GM21381 (cell line): ENCODE measurements at regions not wholly inside any gene's neighbourhood (a gene's known extent, or its start where the extent isn't known, plus 50 kb on each side); places are given as distances from the start of the nearest gene placed in this dataset.

Source experiments
- ATAC-seq: cut with Tn5 transposase; IDR thresholded peaks from one replicate; pipeline ENCODE4 v1.9.1; 2021; ENCODE audit warnings: mild to moderate bottlenecking, moderate library complexity; ENCODE audit not compliant: unreplicated experiment

DNA sequence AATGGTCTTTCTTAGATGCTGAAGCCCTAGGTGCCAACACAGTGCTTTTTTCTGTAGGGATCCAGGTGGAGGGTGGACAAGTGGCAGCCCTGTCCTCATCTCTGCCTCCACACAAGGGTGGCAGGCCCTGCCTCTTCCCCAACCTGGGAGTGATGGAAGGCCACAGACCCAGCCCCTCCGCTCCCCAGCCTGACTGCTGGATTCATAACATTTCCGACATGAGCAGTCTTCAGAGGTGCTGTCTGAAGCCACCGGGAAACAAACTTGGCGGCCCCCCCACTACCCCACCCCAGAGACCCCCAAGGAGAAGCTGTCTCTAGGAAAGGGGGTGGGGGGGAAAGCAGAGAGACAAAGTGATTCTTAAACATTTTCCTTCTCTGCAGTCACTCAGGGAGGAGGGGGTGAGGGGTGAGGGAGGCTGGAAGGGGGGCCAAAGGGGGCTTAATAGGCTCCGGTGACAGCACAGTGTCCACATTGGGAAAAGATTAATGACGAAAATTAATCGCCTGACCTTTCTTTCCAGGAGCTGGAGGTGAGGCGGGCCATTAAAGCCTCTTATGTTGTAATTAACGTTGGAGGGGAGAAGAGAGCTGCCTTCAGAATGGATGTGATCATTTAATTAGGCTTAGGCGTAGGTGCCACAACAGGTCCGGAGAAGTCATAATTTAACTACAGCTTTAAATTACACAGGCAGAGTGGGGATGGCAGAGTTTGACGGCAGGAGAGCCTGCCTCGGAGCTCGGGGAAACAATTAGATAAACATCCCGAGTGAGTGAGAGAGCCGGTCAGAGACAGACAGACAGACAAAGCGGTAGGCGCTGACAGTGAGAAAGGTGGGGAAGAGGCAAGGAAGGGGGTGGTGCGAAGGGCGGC is 76.8 kb upstream of the FOXP4 start:
- ATAC-seq = no peak

DNA sequence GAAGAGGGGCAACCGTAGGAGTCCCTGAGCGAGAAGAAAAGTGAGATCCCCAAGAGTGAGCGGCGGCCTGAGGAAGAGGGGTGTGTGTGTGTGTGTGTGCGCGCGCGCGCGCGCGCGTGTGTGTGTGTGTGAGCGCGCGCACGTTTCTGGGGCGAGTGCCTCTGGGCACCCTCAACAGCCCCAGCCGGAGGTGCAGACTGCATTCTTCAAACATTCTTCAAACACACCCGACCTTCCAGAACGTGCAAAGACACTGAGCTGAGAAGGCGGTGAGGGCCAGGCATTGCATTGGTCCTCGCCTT is 76.2 kb upstream of the FOXP4 start:
- ATAC-seq = no peak

DNA sequence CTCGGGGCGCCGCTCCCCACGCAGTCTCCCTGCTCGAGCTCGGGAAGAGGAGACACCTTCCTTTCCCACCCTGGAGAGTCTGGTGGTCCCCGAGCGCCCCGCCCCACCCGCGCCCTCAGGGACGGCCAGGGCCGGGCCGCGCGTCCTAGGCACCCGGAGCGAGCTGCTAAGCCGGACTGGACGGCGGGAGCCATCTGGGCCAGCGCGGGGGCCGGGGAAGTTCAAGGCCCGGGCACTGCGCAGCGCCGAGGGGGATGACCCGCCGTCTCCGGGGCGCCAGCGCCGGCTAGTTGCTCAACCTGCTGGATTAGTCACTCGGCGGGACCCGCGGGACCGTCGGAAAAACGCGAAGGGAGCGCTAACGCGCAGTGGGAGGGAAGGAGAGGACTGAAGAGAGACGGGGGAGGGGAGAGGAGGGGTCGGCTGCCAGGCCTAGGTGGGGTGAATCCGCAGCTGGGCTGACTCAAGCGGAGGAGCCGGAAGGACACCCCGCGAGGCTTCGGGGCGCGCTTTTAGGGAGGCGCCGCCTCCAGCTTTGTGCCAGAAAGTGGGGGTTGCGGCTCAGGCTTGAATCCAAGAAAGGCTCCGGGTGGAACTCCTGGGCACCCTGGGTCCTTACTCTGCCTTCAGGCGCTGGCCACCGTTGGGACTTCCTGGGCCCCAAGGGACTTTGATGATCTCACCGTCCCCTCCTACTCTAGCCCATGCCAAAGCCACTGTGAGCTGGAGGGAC is 75.7 kb upstream of the FOXP4 start:
- ATAC-seq = no peak

DNA sequence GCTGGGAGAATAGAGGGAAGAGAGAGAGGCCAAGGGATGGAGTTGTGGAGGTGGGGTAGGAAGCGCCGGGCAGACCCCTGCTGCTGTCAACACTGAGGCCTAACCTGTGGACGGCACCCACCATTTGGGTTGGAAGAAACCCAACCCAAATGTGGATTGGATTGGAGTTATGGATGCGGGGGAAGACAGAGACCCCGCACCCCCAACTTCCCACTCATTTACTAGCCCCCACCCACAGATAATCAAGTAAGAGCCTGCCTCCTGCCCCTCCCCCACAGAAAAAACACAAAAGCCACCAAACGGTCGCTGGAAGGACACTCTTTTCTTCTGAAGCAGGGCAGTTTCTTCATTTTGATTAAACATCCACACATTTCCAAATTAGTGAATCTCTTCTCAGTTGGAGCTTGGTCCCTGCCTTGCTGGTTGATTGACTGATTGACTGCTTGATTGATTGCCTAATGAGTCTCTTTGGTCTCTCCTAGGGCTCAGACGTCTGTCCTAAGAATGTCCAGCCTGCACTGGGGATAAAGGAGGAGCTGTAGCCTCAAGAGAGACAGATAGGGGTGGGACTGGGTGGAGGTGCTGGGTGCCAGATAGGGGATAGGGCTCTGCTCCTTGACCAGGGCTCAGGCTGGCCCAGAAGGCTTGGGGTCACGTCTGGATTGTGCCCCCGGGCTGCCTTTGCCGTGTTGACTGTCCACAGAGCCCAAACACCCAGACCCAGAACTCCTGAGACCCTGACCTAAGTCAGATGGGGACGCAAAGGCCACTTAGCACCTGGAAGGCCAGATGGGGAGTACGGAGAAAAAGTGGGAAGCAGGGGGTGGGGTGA is 74.9 kb upstream of the FOXP4 start:
- no peak for ATAC-seq

DNA sequence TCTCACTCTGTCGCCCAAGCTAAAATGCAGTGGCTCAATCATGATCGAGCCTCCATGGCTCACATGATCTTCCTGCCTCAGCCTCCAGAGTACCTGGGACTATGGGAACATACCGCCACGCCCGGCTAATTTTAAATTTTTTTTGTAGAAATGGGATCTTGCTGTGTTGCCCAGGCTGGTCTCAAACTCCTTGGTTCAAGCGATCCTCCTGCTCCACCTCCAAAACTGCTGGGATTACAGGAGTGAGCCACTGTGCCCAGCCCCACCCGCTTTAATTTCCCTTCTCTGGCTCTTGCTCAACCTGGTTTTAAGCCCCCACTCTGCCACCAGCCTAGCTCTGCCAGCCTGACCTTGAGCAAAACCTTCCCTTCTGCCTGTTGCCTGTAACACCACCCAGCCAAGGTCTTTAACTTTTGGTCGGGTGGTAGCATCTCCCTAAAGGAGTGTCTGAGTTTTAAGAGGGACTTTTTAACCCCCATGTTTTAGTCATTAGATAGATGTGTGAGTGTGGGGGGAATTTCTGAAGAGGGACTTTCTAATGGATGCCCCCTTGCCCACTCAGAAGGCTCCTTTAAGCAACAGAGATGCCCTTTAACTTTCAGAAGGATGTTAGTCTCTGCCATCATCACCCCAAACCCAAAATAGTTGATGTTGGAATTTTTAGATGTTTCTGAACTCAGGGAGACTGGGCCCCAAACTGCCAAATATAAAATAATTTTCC is 71.8 kb upstream of the FOXP4 start:
- no peak for ATAC-seq

DNA sequence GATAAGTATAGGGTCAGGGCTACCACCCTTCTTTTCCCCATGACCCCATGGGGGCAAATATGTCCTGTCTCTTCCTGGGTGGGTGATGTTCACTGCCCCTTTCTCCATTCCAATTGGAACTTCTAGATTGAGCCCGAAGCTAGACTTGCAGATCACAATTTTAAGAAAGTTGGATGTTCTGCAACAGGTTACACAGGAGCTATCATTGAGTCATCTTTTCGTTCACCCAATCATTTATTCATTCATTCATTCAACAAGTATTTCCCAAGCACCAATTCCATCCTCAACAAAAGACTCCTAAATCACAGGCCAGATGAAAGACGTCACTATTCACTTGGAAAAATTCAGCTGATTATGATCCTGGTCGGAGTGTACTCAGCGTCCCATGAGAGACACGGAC is 71.0 kb upstream of the FOXP4 start:
- no peak for ATAC-seq

DNA sequence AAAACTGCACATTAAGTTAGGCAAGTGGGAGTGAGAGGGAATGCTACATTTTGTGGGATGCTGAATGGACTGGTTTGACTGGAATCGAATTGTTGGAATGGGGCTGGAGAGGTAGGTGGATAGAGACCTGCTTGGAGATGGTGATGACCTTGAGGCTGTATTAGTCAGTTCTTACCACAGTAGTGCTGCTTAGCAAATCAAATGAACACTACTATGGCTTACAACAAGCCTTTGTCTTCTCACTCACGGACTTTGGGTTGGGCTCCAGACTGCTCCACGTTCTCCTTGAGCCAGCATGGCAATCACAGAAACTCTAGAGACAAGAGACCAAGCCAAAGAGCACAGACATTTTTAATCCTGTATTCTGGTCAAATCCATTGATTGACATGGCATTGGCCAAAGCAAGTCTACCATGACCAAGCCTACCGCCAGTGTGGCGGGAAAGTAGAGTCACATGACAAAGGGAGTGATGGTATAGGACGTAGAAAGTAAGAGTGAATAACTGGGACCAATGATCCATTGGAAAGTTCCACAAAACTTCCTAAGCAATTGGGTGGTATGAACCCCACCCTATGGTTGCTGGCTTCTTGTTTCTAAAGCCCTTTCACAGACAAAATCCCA is 70.3 kb upstream of the FOXP4 start:
- no peak for ATAC-seq

DNA sequence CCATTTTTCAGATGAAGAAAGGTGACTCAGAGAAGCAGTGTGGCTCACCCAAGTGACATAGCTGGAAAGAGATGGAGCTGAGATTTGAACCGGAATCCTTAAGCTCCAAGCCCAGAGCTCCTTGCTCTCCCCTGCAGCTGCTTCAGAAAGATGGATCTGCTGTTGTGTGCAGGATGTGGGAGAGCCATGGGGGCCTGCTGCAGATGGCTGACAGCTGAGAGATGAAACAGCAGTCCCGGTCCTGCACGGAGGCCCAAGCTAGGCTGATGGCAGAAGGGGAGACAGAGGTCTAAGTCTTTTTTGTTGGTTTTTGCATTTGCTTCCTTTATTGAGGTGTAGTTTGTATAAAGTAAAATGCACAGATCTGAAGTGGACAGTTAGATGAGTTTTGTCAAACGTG is 69.8 kb upstream of the FOXP4 start:
- no peak for ATAC-seq

DNA sequence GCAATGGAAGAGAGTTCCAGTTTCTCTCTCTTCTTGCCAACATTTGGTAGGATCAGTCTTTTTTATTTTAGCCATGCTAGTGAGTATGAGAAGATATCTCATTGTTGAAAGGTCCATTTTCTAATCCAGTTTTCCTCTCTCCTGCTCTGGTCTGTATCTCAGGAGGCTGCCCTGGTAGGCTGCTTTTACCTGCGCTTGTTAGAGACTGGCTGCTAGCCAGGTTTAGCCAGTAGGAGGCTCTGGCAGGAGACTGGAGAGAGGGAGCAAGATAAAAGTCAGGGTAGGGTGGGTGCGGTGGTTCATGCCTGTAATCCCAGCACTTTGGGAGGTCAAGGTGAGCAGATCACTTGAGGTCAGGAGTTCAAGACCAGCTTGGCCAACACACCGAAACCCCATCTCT is 68.6 kb upstream of the FOXP4 start:
- no peak for ATAC-seq

DNA sequence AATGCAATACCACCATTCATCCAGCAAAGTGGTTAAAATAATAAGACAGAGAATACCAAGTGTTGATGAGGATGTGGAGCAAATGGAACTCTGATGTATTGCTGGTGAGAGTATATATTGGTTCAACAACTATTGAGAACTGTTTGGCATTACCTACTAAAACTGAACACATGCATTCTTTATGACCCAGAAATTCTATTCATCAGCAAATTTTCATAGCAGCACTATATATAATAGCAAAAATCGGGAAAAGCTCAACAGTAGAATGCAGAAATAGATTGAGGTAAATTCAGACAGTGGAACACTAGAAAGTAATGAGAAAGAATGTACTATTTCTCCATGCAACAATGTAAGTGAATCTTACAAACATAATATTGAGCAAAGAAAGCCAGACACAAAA is 62.2 kb upstream of the FOXP4 start:
- no peak for ATAC-seq

DNA sequence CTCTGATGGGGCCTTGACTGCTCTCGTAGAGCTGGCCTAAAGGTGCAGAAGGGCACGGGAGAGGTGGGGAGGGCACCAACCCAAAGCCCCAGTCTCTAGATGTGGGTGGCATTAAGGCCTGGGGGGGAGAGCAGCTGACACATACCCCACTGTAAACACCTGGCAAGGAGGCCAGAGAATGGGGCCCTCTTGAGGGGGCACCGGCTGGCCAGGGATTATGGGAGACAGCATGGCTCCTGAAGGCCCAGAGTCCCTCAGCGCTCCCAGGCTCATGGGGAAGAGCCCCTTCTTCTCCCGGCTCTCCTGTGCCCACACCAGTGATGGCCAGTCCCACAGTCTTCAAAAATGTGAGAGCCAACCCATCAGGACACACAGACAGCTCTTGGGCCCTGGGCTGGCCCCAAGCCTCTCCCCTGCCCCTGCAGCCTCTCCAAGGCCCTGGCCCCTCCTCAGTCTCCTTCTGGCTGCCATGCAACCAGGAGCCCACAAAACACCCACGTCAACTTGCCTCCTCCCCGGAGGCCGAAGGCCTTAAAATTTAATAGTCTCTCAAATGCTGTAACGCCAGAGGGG is 58.2 kb upstream of the FOXP4 start:
- no peak for ATAC-seq

DNA sequence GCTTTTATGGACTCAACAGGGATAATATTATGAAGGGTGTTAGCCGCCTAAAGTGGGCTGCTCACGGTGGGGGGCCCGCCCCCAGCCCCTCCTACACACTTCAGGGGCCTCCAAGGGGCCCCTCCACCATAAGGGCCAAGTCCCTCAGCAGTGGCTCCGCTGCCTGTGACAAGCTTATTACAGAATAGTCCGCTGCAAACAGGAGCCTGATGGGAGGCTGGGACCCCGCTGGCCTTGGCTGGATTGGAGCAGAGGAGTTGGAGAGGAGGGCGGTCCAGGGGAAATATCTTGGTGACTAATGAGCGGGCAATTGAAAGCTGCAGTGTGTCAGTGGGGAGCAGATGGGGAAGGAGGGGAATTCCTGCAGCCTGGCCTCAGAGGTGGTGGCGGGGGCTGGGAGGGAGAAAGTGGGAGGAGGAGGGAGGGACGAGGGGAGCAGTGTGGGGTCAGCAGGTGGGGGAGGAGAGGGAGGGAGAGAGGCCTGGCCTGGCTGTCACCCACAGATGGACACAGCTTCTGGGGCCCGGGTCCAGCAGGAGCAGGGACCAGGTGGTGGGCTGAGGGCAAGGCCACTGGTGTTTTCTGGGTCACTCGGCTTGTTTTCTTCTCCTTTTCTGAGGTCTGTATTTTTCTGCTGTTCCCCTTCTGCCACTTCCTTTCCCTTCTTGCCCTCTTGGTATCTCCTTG is 57.6 kb upstream of the FOXP4 start:
- ATAC-seq = no peak

DNA sequence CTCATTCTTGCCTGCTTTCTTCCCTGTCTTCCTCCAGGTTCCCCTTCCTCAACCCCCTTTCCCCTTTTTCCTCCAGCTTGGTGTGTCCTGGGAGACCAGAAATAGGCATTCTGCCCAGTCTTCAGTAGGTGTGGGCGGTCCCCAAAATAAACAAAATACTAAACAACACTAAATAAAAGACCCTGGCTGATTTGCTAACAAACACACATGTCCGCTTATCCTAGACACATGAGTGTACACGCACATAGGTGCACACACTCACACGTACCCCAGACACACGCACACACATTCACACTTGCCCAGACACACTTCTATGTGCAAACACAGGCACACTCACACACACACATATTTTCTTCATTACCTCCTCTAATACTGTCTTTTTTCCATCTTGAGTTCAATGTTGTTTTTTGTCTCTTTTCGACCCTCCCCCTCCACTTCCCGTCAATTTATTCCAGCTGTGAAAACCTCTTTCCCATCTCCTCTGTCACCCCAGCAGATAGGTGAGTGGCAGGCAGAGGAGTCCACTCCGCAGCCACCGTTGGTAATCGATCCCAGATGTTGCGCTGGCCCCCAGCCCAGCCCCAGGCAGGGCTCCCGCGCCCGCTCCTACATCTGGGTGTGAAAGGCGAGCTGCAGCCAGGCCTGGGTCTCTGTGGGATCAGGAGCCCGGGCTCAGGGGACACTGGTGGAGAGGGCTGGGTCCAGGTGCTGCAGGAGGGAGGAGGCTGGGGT is 56.9 kb upstream of the FOXP4 start:
- ATAC-seq = no peak

DNA sequence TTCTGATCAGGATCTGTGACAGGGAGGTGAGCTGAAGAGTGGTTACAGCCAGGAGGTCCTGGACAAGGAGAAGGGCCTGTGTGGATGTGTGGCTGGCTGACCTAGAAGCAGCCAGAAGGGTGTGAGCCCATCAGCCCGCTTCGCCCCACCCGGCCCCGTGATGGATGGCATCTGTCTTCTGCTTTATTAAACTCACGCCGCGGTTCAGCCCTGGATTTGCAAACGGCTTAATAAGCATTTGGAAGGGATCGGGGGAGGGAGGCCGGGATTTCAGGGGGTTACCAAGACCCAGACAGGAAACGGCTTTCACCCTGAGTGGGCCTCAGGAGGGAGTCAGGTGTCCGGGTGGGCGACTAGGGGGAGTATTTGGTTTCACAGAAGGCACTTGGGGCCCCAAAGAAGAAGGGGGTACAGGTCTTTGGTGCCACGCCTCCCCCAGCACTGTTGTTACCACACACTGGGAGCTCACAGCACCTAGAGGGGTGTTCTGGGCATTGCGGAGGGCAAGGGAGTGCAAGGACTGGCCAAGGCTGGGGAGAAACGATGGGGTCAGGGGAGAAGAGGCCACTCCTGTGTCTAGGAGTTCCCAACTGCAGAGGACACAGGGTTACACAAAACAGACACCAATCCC is 53.8 kb upstream of the FOXP4 start:
- ATAC-seq = no peak

DNA sequence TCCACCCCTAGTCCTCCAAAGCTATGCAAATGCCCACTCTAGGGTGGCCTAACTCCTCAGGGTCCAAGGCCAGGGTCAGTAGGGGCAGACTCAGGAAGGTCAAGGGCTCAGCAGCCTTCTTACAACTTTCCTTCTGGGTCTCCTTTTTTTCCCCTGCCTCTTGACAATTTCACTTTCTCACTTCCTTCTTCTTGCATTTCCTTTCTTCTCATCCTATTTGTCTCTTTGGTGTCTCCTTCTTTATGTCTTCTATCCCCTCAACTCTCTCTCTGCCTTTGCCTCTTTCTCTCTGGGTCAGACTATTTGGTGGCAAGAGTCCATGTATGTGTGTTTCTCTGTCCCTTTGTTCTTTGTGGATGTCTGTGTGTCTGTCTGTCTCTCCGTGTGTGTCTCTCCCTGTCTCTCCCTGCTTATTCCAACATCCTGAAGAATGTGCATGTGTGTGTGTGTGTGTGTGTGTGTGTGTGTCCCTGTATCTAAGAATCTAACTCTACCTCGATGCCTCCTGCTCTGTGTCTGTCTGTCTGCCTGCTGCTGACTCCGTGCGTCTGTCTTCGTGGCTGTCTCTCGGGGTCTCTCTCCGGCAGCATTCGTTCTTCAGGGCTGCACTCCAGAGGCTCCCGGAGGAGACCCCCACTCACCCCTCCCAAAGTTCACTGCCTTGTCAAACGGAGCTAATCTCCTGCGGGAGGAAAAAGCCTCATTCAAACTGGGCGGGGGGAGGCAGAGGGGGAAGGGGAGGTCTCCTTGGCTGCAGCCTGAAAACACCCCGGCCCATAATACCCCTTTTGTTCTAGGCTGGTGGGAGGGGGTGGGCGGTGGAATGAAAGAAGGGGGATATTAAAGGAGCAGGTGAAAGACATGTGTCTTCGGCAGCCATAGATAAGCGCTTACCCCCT is 51.7 kb upstream of the FOXP4 start:
- ATAC-seq = no peak
